ENCODE measurements at regions not wholly inside any gene's neighbourhood (a gene's known extent, or its start where the extent isn't known, plus 50 kb on each side); places are given as distances from the start of the nearest gene placed in this dataset.

DNA sequence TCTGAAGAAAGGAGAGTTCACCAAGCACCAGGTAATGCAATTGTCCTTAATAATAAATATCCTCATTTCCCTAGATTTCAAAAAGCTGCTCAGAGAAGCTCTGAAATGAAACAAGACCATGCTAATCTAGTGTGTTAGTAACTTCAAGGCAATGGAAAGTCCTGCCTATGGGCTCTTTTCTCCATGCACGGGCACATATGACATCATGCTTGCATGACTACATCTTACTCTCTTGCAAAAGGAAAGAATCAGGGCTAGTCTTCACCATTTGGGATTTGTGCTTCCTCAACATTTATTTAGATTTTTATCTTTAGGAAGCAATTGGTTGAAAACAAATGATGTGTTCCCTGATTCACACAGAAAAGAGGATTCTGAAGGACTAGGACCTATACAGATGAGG, 204.0 kb upstream of the POU3F3 start:
- WGBS, 2 experiments (ENCODE audit: extremely low coverage in 1 of 2, insufficient coverage in 1 of 2, insufficient read length in 1 of 2, insufficient replicate concordance in 2 of 2, low coverage in 1 of 2, low lambda C conversion rate in 2 of 2, missing lambda C conversion rate in 1 of 2) = 90% methylated on average over 1 of the region's 1 CpG; no CpG with 5 or more reads in 1 of the 2 experiments
- Histone ChIP-seq H3K27ac (ENCODE audit: low read depth, low read length) (no peak overlapping the region), H3K23me2 (ENCODE audit: low read depth, low read length) (no peaks in the 10 kb centered on the region; the same call in 1 of the 2 replicates), H3K36me3 (ENCODE audit: control insufficient read depth in 2 of 4, insufficient read depth in 4 of 4, low read length in 3 of 4) (no peaks in the 10 kb centered on the region), H3K4me1 (replicated peaks in 1 of 4; ENCODE audit: control insufficient read depth in 3 of 4, insufficient read depth in 4 of 4, low read length in 3 of 4) (no peaks in the 10 kb centered on the region), H2BK5ac (ENCODE audit: low read depth, low read length) (no peak overlapping the region), H3K27me3 (replicated peaks in 1 of 4; ENCODE audit: control insufficient read depth in 3 of 4, extremely low read depth in 1 of 4, insufficient read depth in 3 of 4, low read length in 3 of 4) (no peaks in the 10 kb centered on the region), H3K4ac (replicated peaks; ENCODE audit: insufficient read length, low read depth, low read length) (no peak overlapping the region), H2BK120ac (replicated peaks; ENCODE audit: low read depth, low read length) (no peak overlapping the region), H2BK20ac (ENCODE audit: low read length) (no peak overlapping the region), H4K8ac (ENCODE audit: extremely low read depth, insufficient read depth, low read length) (no peak overlapping the region), H3K4me3 (ENCODE audit: extremely low read depth in 1 of 4, insufficient read depth in 2 of 4, low read depth in 3 of 4, low read length in 4 of 4) (no peak overlapping the region), H4K91ac (replicated peaks; ENCODE audit: insufficient read length, low read length) (no peak overlapping the region), H3K14ac (ENCODE audit: insufficient read length) (no peak overlapping the region), H2AK5ac (ENCODE audit: low read depth, low read length) (no peak overlapping the region), H3K9ac (replicated peaks in 1 of 4; ENCODE audit: extremely low read depth in 1 of 4, low read depth in 3 of 4, low read length in 3 of 4) (no peak overlapping the region), H3K4me2 (ENCODE audit: insufficient read depth in 1 of 2, low read depth in 2 of 2, low read length in 2 of 2) (no peak overlapping the region), H2BK12ac (ENCODE audit: low read depth, low read length) (no peak overlapping the region), H3K18ac (ENCODE audit: extremely low read depth, low read length) (no peak overlapping the region), H2AFZ (ENCODE audit: low read length) (no peak overlapping the region), H3K23ac (ENCODE audit: insufficient read length) (no peak overlapping the region), H4K5ac (ENCODE audit: insufficient read length, low read depth, low read length) (no peak overlapping the region), H2BK15ac (ENCODE audit: low read length) (no peak overlapping the region), H3K9me3 (ENCODE audit: insufficient read depth in 2 of 2, low read depth in 1 of 2, low read length in 1 of 2) (no peaks in the 10 kb centered on the region), H4K20me1 (replicated peaks in 1 of 2; ENCODE audit: control insufficient read depth in 1 of 2, insufficient read depth in 2 of 2, low read length in 2 of 2) (no peaks in the 10 kb centered on the region), H3K79me2 (ENCODE audit: control insufficient read depth in 1 of 2, insufficient read depth in 2 of 2, low read length in 2 of 2) (no peaks in the 10 kb centered on the region), H3K56ac (replicated peaks; ENCODE audit: insufficient read length, low read depth, low read length) (no peak overlapping the region), H3K79me1 (ENCODE audit: low read depth, low read length) (no peaks in the 10 kb centered on the region)
- ChIA-PET POLR2A (ENCODE audit: partially characterized antibody) (no interaction called here), CTCF (ENCODE audit: partially characterized antibody) (no interaction called here)
- FAIRE-seq (no peak), DNase-seq (ENCODE audit: low read depth in 1 of 2, low spot score in 2 of 2) (no peak)
- TF ChIP-seq TBP (IDR thresholded peaks at IDR 0.05; ENCODE audit: low read depth, low read length) (no peak), CTBP2 (IDR thresholded peaks at IDR 0.05; ENCODE audit: borderline replicate concordance, insufficient read depth, insufficient read length, low read length) (no peak), BACH1 (IDR thresholded peaks at IDR 0.05; ENCODE audit: low read length) (no peak), CBX8 (IDR thresholded peaks at IDR 0.05; ENCODE audit: borderline replicate concordance, low read depth, low read length) (no peak)

Measured in H1 (cell line).